Prostate gland (tissue), 2 donors: ENCODE measurements at regions not wholly inside any gene's neighbourhood (a gene's known extent, or its start where the extent isn't known, plus 50 kb on each side); places are given as distances from the start of the nearest gene placed in this dataset.

Source experiments
- DNase-seq: peaks from one replicate; pipeline ENCODE4 v3.0.0-alpha.2; 2019; ENCODE audit warnings: low spot score
- H3K27ac ChIP-seq, 2 donors: fragments of 200-600 bp; sonication (generic); 2 replicates each; pipeline ENCODE4 v1.5.1; 2017 to 2019
- H3K27me3 ChIP-seq: fragments of 200-600 bp; sonication (generic); replicated peaks from 2 replicates; pipeline ENCODE4 v1.5.1; 2019; ENCODE audit not compliant: insufficient read depth
- H3K36me3 ChIP-seq, 2 donors: fragments of 200-600 bp; sonication (generic); 1 replicate in 1 of 2; 2 replicates in 1 of 2; pipeline versions ENCODE4 v1.5.1 to v1.8.1; 2017 to 2019
- H3K4me1 ChIP-seq: fragments of 200-600 bp; sonication (generic); replicated peaks from 2 replicates; pipeline ENCODE4 v1.5.1; 2019
- H3K4me3 ChIP-seq, 2 donors: fragments of 200-600 bp; sonication (generic); 2 replicates each; pipeline ENCODE4 v1.5.1; 2017 to 2019
- H3K9me3 ChIP-seq: fragments of 200-600 bp; sonication (generic); 2 replicates; pipeline ENCODE4 v1.5.1; 2017
- CTCF ChIP-seq, 4 experiments: fragments of 200-600 bp in 2 of 4; fragments of 450-650 bp in 2 of 4; sonication (generic) in 2 of 4; IDR thresholded peaks; 1 replicate in 3 of 4; 2 replicates in 1 of 4; pipeline ENCODE4 v1.5.1; 2016 to 2019; ENCODE audit warnings: antibody characterized with exemption in 4 of 4, mild to moderate bottlenecking in 2 of 4, moderate library complexity in 2 of 4
- POLR2A ChIP-seq: fragments of 450-650 bp; IDR thresholded peaks from one replicate; pipeline ENCODE4 v1.6.1; 2016; ENCODE audit warnings: antibody characterized with exemption, mild to moderate bottlenecking
- POLR2AphosphoS5 ChIP-seq: sonication (generic); formaldehyde crosslinking; IDR thresholded peaks from one replicate; pipeline ENCODE4 v1.6.1; 2017; ENCODE audit warnings: antibody characterized with exemption
- WGBS: methylation state at CpG from one replicate; pipeline ENCODE4 v1.1.5; 2018; 5-methylcytosine and 5-hydroxymethylcytosine counted together
- intact Hi-C: fragments of 100-400 bp; cut with DNase I; formaldehyde crosslinking; loops from one replicate; pipeline ENCODE4 v1.14.2; 2022

- H3K4me1 ChIP-seq: no peaks in the 10 kb centered on the region
- no peak overlapping the region for H3K27ac ChIP-seq
- WGBS: 50% methylated on average over 9 of the region's 9 CpGs
- no peak for DNase-seq
- H3K27me3 ChIP-seq: no peaks in the 10 kb centered on the region
- H3K36me3 ChIP-seq: no peaks in the 10 kb centered on the region
- TF ChIP-seq POLR2A (no peak), POLR2AphosphoS5 (no peak), CTCF (IDR thresholded peaks at IDR 0.05) (no peak)
- intact Hi-C loops: no loop called here
- H3K4me3 ChIP-seq: no peak overlapping the region
- no peaks in the 10 kb centered on the region for H3K9me3 ChIP-seq
These were observed 84.2 kb upstream of the BMP2 start for GRCh38 chr20:6683021-6683977.

- Histone ChIP-seq H3K27ac (no peak overlapping the region), H3K36me3 (no peaks in the 10 kb centered on the region), H3K4me3 (no peak overlapping the region), H3K4me1 (no peaks in the 10 kb centered on the region), H3K9me3 (no peaks in the 10 kb centered on the region), H3K27me3 (no peaks in the 10 kb centered on the region)
- intact Hi-C loops: no loop called here
- no peak for TF ChIP-seq POLR2AphosphoS5
- TF ChIP-seq POLR2A: no peak
- no peak for TF ChIP-seq CTCF (IDR thresholded peaks at IDR 0.05)
- 93% methylated on average over 7 of the region's 7 CpGs for WGBS
- DNase-seq: no peak
These were observed 86.6 kb upstream of the BMP2 start for GRCh38 chr20:6680854-6681253.

GRCh38 chr20:6680441-6680840 is 87.0 kb upstream of the BMP2 start:
- H3K9me3 ChIP-seq: no peaks in the 10 kb centered on the region
- no peak overlapping the region for H3K4me3 ChIP-seq
- WGBS: 62% methylated on average over 2 of the region's 2 CpGs
- intact Hi-C loops: no loop called here
- no peaks in the 10 kb centered on the region for H3K36me3 ChIP-seq
- no peak for TF ChIP-seq POLR2AphosphoS5
- no peak for TF ChIP-seq POLR2A
- H3K27me3 ChIP-seq: no peaks in the 10 kb centered on the region
- no peak overlapping the region for H3K27ac ChIP-seq
- DNase-seq: no peak
- H3K4me1 ChIP-seq: no peaks in the 10 kb centered on the region

- intact Hi-C loops: no loop called here
- no peak overlapping the region for H3K27ac ChIP-seq
- WGBS: 81% methylated on average over 2 of the region's 2 CpGs
These were observed 88.4 kb upstream of the BMP2 start for GRCh38 chr20:6679086-6679485.

GRCh38 chr20:6678101-6678500 is 89.4 kb upstream of the BMP2 start:
- 95% methylated on average over 1 of the region's 1 CpG for WGBS
- TF ChIP-seq CTCF (IDR thresholded peaks at IDR 0.05) (no peak), POLR2AphosphoS5 (no peak), POLR2A (no peak)
- Histone ChIP-seq H3K4me3 (no peak overlapping the region), H3K36me3 (no peaks in the 10 kb centered on the region), H3K27me3 (no peaks in the 10 kb centered on the region), H3K9me3 (no peaks in the 10 kb centered on the region), H3K27ac (no peak overlapping the region), H3K4me1 (no peaks in the 10 kb centered on the region)
- no peak for DNase-seq
- intact Hi-C loops: no loop called here

More at GRCh38 chr20:6679086-6679485, 88.4 kb upstream of the BMP2 start:
- no peaks in the 10 kb centered on the region for H3K36me3 ChIP-seq
- H3K4me3 ChIP-seq: no peak overlapping the region
- no peaks in the 10 kb centered on the region for H3K4me1 ChIP-seq
- no peaks in the 10 kb centered on the region for H3K27me3 ChIP-seq
- TF ChIP-seq POLR2AphosphoS5: no peak
- no peak for TF ChIP-seq POLR2A
- TF ChIP-seq CTCF (IDR thresholded peaks at IDR 0.05): no peak
- DNase-seq: no peak
- no peaks in the 10 kb centered on the region for H3K9me3 ChIP-seq
